NCI-H748 (cell line): ENCODE measurements at regions not wholly inside any gene's neighbourhood (a gene's known extent, or its start where the extent isn't known, plus 50 kb on each side); places are given as distances from the start of the nearest gene placed in this dataset.
"Not testable (repeated sequence)": the region's sequence is repeated elsewhere in the genome, so short reads cannot be mapped to it uniquely, and the experiment has no call there.

Source experiments
- DNase-seq: peaks from one replicate; lab custom pipeline; 2025; ENCODE audit not compliant: unreplicated experiment; lab: John Stamatoyannopoulos, UW

- no peak for DNase-seq
Measured at GRCh38 chr4:12716896-12717295, 767.2 kb downstream of the RAB28 start.

DNA sequence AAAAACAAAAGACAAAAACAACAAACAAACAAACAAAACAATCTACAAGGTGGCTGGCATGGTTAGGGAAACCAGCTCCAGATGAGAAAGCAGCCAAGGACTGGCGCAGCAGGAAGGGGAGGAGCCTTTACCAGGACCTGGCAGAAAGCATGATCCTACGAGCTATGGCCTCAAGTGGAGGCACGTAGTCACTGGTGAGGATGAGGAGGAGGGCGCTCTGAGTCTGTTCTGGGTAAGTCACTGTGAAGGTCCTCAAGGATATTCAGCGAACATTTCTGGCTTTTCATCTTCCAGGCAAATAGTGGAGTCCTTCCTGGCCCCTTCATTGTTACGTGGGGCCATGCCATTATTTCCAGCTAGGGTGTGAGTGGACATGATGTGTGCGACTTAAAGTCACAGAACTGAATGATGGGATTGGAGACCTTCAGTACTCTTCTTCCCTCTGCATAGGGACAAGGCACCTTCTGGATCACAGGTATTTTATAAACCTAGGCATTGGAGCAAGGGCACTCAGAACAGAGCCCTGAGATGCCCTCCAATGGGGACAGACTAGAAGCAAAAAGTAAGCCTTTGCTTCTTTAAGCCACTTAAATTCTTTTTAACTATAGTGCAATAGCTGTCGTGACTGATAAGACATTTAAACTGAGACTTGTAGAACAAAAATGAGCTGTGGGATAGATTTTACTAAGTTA is 771.3 kb downstream of the RAB28 start:
- DNase-seq: no peak

GRCh38 chr4:12707381-12708175 is 776.6 kb downstream of the RAB28 start:
- DNase-seq: no peak

- peak; percentile 30 for DNase-seq
Measured at GRCh38 chr4:12703036-12703435, 781.1 kb downstream of the RAB28 start.

DNA sequence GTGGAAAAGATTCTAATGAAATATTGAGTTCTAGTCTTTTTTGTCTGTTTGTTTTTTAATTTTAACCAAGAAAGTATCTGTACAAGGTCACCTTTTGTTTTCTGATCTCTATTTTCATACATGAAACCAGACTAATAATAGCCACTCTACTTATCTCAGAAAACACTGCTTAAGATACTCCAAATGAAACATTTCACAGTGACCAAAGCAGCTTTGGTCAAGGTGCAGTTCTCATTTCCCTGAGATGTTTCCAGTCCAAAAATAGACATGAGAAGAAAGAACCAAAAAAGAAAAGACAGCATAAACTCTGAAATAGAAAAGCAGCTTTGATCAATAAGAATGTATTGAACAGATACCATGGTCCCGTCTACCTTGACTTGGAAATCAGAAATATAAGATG is 782.8 kb downstream of the RAB28 start:
- no peak for DNase-seq

DNA sequence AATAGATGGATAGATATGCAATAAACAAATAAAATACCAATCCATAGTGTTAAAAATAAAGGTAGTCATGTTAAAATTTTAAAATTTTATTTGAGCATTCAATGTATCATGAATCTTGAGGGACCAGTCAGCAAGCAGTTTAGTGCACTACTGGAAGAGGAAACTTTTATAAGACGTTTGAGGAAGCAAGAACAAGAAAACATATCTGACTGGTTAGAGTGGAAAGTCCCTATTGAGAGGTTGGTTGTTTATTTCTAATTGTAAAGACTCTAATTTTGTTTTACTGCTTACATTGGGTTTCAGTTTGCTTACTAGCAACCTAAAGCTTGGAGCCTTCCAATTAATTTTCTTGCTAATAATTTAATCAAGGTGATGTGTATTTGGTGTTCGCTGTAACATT is 786.2 kb downstream of the RAB28 start:
- DNase-seq: no peak

GRCh38 chr4:12692815-12693214 is 791.3 kb downstream of the RAB28 start:
- no peak for DNase-seq

DNA sequence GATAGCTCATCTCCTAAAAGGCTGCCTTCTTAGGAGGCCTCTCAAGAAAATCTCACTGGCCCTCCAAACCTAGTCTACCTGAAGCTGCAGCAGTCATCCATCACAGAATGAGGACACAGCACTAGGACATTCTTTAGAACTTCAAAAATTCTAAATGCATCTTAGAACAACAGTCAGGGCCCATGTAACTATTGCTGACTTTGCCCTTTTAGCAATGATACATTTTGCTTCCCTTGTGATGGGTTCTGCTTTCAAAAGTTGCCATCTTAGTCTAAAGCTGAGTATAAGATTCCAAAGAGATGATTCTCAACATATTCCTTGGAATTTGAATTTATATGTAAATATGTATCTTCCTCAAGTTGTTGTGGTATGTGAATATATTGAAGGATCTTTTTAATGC is 793.0 kb downstream of the RAB28 start:
- DNase-seq: no peak

- no peak for DNase-seq
Measured at GRCh38 chr4:12689457-12689856, 794.7 kb downstream of the RAB28 start.

- peak; percentile 1 for DNase-seq
Measured at GRCh38 chr4:12679217-12679616, 804.9 kb downstream of the RAB28 start.

GRCh38 chr4:12674184-12674583 is 810.0 kb downstream of the RAB28 start:
- DNase-seq: no peak

DNA sequence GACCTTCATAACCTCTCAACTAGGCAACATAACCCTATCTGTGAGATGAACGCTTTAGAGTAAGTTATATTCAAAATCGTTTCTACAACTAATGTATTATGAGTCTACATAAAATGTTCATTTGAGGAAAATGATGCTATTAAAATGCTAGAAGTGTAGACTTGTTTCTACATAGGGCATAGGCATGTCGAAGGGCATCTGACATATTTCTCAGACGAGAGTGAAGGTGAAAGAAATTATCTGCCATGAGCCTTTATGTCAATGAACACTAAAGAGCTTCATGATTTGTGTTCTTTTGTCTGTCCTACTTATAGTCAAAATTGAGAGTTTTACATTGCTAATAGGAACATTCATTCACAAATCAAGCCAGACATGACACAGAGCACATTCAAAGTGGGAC is 811.8 kb downstream of the RAB28 start:
- no peak for DNase-seq

- no peak for DNase-seq
Measured at GRCh38 chr4:12658146-12658545, 826.0 kb downstream of the RAB28 start.

- DNase-seq: no peak
Measured at GRCh38 chr4:12651876-12652275, 832.3 kb downstream of the RAB28 start.

- DNase-seq: no peak
Measured at GRCh38 chr4:12645732-12646131, 838.4 kb downstream of the RAB28 start.

GRCh38 chr4:12644261-12644660 is 839.9 kb downstream of the RAB28 start:
- DNase-seq: no peak

GRCh38 chr4:12636191-12636590 is 847.9 kb downstream of the RAB28 start:
- DNase-seq: peak; percentile 1

DNA sequence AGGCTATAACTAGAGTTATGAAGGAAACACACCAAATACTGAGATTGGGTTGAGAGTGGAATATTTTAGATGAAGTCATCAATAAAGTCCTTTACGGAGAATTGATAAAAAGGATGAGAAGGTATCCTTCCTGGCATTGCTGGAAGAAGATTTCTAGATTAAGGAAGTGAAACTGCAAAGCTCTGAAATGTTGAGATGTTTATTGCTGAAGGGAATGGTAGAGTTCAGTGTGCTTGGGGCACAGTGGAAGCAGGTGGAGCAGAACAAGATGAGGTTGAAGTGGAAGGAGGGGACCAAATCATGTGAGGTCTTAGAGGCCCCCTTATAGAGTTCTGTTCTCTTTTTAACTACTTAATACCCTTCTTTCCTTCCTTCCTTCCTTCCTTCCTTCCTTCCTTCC is 848.5 kb downstream of the RAB28 start:
- DNase-seq: no peak

GRCh38 chr4:12633053-12633651 is 851.0 kb downstream of the RAB28 start:
- peak; percentile 83 for DNase-seq

GRCh38 chr4:12615822-12616221 is 868.3 kb downstream of the RAB28 start:
- no peak for DNase-seq

DNA sequence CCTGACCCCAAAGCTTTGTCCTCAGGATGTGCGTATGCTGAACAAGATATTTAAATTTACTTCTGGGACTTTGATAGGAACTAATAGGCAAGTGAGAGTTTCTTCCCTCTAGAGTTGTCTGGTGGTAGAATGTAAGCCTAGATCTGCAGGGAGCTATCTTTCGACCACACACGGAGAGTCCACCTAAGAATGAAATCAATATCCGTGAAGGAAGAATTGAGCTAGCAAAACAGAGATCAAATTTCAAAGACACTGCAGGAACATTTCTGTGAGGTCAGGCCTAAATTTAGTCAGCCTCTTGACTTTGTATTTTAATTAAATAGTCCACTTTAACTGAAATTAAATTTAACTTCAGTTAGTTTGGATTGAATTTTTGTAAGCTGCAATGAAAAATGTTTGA is 871.3 kb downstream of the RAB28 start:
- peak; percentile 9 for DNase-seq

DNA sequence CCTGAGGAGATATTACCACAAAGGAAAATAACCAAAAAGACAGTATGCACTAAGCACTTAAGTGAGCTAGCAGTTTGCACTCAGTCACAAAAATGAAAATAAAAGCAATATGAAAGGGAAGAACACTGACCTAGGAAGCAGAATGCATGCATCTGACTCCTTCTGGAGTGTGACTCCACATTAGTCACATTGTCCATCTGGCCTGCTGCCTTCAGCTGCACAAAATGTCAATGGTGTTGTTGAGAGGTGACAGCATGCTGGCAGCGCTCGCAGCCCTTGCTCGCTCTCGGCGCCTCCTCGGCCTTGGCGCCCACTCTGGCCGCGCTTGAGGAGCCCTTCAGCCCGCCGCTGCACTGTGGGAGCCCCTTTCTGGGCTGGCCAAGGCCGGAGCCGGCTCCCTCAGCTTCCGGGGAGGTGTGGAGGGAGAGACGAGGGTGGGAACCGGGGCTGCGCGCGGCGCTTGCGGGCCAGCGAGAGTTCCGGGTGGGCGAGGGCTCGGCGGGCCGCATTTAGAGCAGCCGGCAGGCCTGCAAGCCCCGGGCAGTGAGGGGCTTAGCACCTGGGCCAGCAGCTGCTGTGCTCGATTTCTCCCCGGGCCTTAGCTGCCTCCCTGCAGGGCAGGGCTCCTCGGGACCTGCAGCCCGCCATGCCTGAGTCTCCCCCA is 874.8 kb downstream of the RAB28 start:
- not testable (repeated sequence) for DNase-seq
